Epithelial cell of prostate (primary cell): ENCODE measurements at regions not wholly inside any gene's neighbourhood (a gene's known extent, or its start where the extent isn't known, plus 50 kb on each side); places are given as distances from the start of the nearest gene placed in this dataset.

Experiments
- DNase-seq: peaks from one replicate; pipeline ENCODE4 v3.0.0-alpha.2; 2011; ENCODE audit warnings: low read depth, low spot score
- H3K27ac ChIP-seq: fragments of 450-650 bp; 2 replicates; pipeline ENCODE4 v1.5.1; 2017; ENCODE audit warnings: mild to moderate bottlenecking

- no peak overlapping the region for H3K27ac ChIP-seq
- no peak for DNase-seq
These were observed 485.8 kb upstream of the POU3F3 start for GRCh38 chr2:104368089-104368488.

- no peak for DNase-seq
These were observed 482.7 kb upstream of the POU3F3 start for GRCh38 chr2:104371087-104371781.

GRCh38 chr2:104375206-104375605 is 478.7 kb upstream of the POU3F3 start:
- no peak overlapping the region for H3K27ac ChIP-seq
- DNase-seq: no peak

More at GRCh38 chr2:104371087-104371781, 482.7 kb upstream of the POU3F3 start:
- H3K27ac ChIP-seq: no peak overlapping the region

GRCh38 chr2:104378853-104379374 is 475.0 kb upstream of the POU3F3 start:
- no peak overlapping the region for H3K27ac ChIP-seq
- DNase-seq: no peak

- no peak overlapping the region for H3K27ac ChIP-seq
- no peak for DNase-seq
These were observed 469.0 kb upstream of the POU3F3 start for GRCh38 chr2:104384961-104385360.

GRCh38 chr2:104385743-104386142 is 468.2 kb upstream of the POU3F3 start:
- H3K27ac ChIP-seq: no peak overlapping the region
- no peak for DNase-seq

- DNase-seq: no peak
- H3K27ac ChIP-seq: no peak overlapping the region
These were observed 465.6 kb upstream of the POU3F3 start for GRCh38 chr2:104388296-104388695.

- no peak for DNase-seq
These were observed 451.1 kb upstream of the POU3F3 start for GRCh38 chr2:104402825-104403224.

GRCh38 chr2:104404526-104404925 is 449.4 kb upstream of the POU3F3 start:
- no peak overlapping the region for H3K27ac ChIP-seq
- no peak for DNase-seq

More at GRCh38 chr2:104402825-104403224, 451.1 kb upstream of the POU3F3 start:
- H3K27ac ChIP-seq: no peak overlapping the region

GRCh38 chr2:104405623-104406022 is 448.3 kb upstream of the POU3F3 start:
- DNase-seq: no peak
- H3K27ac ChIP-seq: no peak overlapping the region

- H3K27ac ChIP-seq: no peak overlapping the region
- no peak for DNase-seq
These were observed 447.6 kb upstream of the POU3F3 start for GRCh38 chr2:104406261-104406726.

- no peak overlapping the region for H3K27ac ChIP-seq
These were observed 446.3 kb upstream of the POU3F3 start for GRCh38 chr2:104407641-104408040.

GRCh38 chr2:104408266-104408665 is 445.6 kb upstream of the POU3F3 start:
- DNase-seq: no peak

More at GRCh38 chr2:104407641-104408040, 446.3 kb upstream of the POU3F3 start:
- DNase-seq: no peak

GRCh38 chr2:104410136-104410535 is 443.8 kb upstream of the POU3F3 start:
- H3K27ac ChIP-seq: no peak overlapping the region
- no peak for DNase-seq

More at GRCh38 chr2:104408266-104408665, 445.6 kb upstream of the POU3F3 start:
- H3K27ac ChIP-seq: no peak overlapping the region

- no peak overlapping the region for H3K27ac ChIP-seq
- no peak for DNase-seq
These were observed 441.5 kb upstream of the POU3F3 start for GRCh38 chr2:104412384-104412783.

GRCh38 chr2:104413890-104414289 is 440.0 kb upstream of the POU3F3 start:
- no peak for DNase-seq
- no peak overlapping the region for H3K27ac ChIP-seq

- no peak for DNase-seq
- no peak overlapping the region for H3K27ac ChIP-seq
These were observed 438.6 kb upstream of the POU3F3 start for GRCh38 chr2:104415284-104415683.

- no peak for DNase-seq
- no peak overlapping the region for H3K27ac ChIP-seq
These were observed 437.4 kb upstream of the POU3F3 start for GRCh38 chr2:104416339-104417000.

GRCh38 chr2:104420420-104420819 is 433.5 kb upstream of the POU3F3 start:
- H3K27ac ChIP-seq: no peak overlapping the region
- no peak for DNase-seq

GRCh38 chr2:104420953-104421352 is 433.0 kb upstream of the POU3F3 start:
- no peak for DNase-seq
- no peak overlapping the region for H3K27ac ChIP-seq

- H3K27ac ChIP-seq: no peak overlapping the region
- DNase-seq: no peak
These were observed 427.9 kb upstream of the POU3F3 start for GRCh38 chr2:104425850-104426595.
